Upper lobe of left lung (tissue), 4 donors: ENCODE measurements at regions not wholly inside any gene's neighbourhood (a gene's known extent, or its start where the extent isn't known, plus 50 kb on each side); places are given as distances from the start of the nearest gene placed in this dataset.

Experiments
- POLR2A ChIP-seq, 4 donors: fragments of 450-650 bp; IDR thresholded peaks; one replicate each; pipeline ENCODE4 v1.5.1; 2016 to 2017; ENCODE audit warnings: antibody characterized with exemption in 4 of 4, mild to moderate bottlenecking in 2 of 4
- POLR2AphosphoS5 ChIP-seq, 2 donors: sonication (generic); formaldehyde crosslinking; IDR thresholded peaks; one replicate each; pipeline ENCODE4 v1.5.1; 2017; ENCODE audit warnings: antibody characterized with exemption in 2 of 2
- TF ChIP-seq, protein P1 (sequence below), 6 experiments: fragments of 450-650 bp in 4 of 6; fragments of 200-600 bp in 2 of 6; sonication (generic) in 2 of 6; IDR thresholded peaks; one replicate each; pipeline ENCODE4 v1.5.1; 2016 to 2019; ENCODE audit warnings: antibody characterized with exemption in 6 of 6

DNA sequence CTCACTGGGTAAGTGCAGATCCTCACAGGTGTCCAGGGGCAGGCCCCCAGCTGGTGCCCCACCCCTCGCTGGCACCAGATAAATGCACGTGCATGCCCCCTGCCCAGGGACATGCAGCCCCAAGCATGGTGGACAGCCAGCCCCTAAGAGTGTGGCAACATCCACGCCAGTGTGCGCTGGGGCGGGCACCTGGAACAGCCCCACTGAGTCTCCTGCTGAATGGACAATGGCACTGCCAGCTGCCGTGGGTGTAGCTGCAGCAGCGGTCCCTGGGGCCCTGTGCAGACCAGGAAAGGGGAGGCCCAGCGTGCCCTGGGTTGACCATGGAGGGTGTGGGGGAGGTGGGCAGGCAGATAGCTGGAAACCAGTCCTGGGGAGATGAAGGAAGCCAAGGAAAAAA, 538.7 kb upstream of the SGCG start:
- TF ChIP-seq, protein P1, sequence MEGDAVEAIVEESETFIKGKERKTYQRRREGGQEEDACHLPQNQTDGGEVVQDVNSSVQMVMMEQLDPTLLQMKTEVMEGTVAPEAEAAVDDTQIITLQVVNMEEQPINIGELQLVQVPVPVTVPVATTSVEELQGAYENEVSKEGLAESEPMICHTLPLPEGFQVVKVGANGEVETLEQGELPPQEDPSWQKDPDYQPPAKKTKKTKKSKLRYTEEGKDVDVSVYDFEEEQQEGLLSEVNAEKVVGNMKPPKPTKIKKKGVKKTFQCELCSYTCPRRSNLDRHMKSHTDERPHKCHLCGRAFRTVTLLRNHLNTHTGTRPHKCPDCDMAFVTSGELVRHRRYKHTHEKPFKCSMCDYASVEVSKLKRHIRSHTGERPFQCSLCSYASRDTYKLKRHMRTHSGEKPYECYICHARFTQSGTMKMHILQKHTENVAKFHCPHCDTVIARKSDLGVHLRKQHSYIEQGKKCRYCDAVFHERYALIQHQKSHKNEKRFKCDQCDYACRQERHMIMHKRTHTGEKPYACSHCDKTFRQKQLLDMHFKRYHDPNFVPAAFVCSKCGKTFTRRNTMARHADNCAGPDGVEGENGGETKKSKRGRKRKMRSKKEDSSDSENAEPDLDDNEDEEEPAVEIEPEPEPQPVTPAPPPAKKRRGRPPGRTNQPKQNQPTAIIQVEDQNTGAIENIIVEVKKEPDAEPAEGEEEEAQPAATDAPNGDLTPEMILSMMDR (IDR thresholded peaks at IDR 0.05), result no peak
- no peak for TF ChIP-seq POLR2A (IDR thresholded peaks at IDR 0.05)
- no peak for TF ChIP-seq POLR2AphosphoS5 (IDR thresholded peaks at IDR 0.05)
